Tibial nerve (tissue), 3 donors: ENCODE measurements at regions not wholly inside any gene's neighbourhood (a gene's known extent, or its start where the extent isn't known, plus 50 kb on each side); places are given as distances from the start of the nearest gene placed in this dataset.

ENCODE experiments used
- CTCF ChIP-seq, 5 experiments: fragments of 200-600 bp in 3 of 5; fragments of 450-650 bp in 2 of 5; sonication (generic) in 3 of 5; IDR thresholded peaks; one replicate each; pipeline ENCODE4 v1.5.1; 2016 to 2019; ENCODE audit warnings: antibody characterized with exemption in 5 of 5, mild to moderate bottlenecking in 3 of 5, moderate library complexity in 2 of 5
- POLR2A ChIP-seq, 2 donors: fragments of 450-650 bp; IDR thresholded peaks; one replicate each; pipeline ENCODE4 v1.6.1; 2017; ENCODE audit warnings: antibody characterized with exemption in 2 of 2, mild to moderate bottlenecking in 2 of 2, moderate library complexity in 2 of 2

- TF ChIP-seq POLR2A (IDR thresholded peaks at IDR 0.05): no peak
- TF ChIP-seq CTCF (IDR thresholded peaks at IDR 0.05): no peak
Measured at GRCh38 chr21:34219334-34220060, 144.3 kb upstream of the KCNE2 start.
